T47D (cell line): ENCODE measurements at regions not wholly inside any gene's neighbourhood (a gene's known extent, or its start where the extent isn't known, plus 50 kb on each side); places are given as distances from the start of the nearest gene placed in this dataset.

ENCODE experiments used
- DNase-seq, 2 experiments: peaks; one replicate each; pipeline versions ENCODE4 v3.0.0 to v3.0.0-alpha.2; 2011 to 2012; ENCODE audit warnings: low read depth in 1 of 2, low spot score in 1 of 2
- JUND ChIP-seq: IDR thresholded peaks from 2 replicates; pipeline ENCODE4 v1.6.1; 2012; ENCODE audit warnings: low read depth
- in situ Hi-C: cut with HindIII; loops from 2 replicates; pipeline ENCODE4 v1.10.0; 2016; ENCODE audit warnings: low sequenced_read_pairs, low pct_unique_long_range_greater_than_20kb

GRCh38 chr6:124877468-124877867 lies 84.8 kb upstream of the RNF217 start:
- no peak for TF ChIP-seq JUND
- in situ Hi-C loops: no loop called here
- no peak for DNase-seq

GRCh38 chr6:124879110-124879991 lies 82.9 kb upstream of the RNF217 start:
- in situ Hi-C loops: no loop called here
- no peak for TF ChIP-seq JUND
- DNase-seq: no peak

GRCh38 chr6:124879992-124880355 lies 82.3 kb upstream of the RNF217 start:
- in situ Hi-C loops: no loop called here
- no peak for TF ChIP-seq JUND

GRCh38 chr6:124881898-124882578 lies 80.2 kb upstream of the RNF217 start:
- no peak for TF ChIP-seq JUND
- DNase-seq: peak in 1 of 2 experiments; percentile 14
- in situ Hi-C loops: no loop called here

More at GRCh38 chr6:124879992-124880355, 82.3 kb upstream of the RNF217 start:
- DNase-seq: no peak

GRCh38 chr6:124882579-124883393 lies 79.5 kb upstream of the RNF217 start:
- DNase-seq: peak in 1 of 2 experiments; percentile 3
- in situ Hi-C loops: no loop called here
- TF ChIP-seq JUND: no peak

GRCh38 chr6:124885171-124885570 lies 77.1 kb upstream of the RNF217 start:
- no peak for DNase-seq
- in situ Hi-C loops: no loop called here

GRCh38 chr6:124887872-124888580 lies 74.2 kb upstream of the RNF217 start:
- in situ Hi-C loops: no loop called here
- no peak for DNase-seq
- TF ChIP-seq JUND: no peak

More at GRCh38 chr6:124885171-124885570, 77.1 kb upstream of the RNF217 start:
- TF ChIP-seq JUND: no peak

GRCh38 chr6:124888581-124889371 lies 73.5 kb upstream of the RNF217 start:
- in situ Hi-C loops: no loop called here
- DNase-seq: no peak
- no peak for TF ChIP-seq JUND

GRCh38 chr6:124901084-124901483 lies 61.2 kb upstream of the RNF217 start:
- in situ Hi-C loops: no loop called here
- TF ChIP-seq JUND: no peak
- no peak for DNase-seq

GRCh38 chr6:124903797-124904196 lies 58.4 kb upstream of the RNF217 start:
- in situ Hi-C loops: no loop called here
- no peak for DNase-seq
- TF ChIP-seq JUND: no peak

GRCh38 chr6:124907596-124907995 lies 54.6 kb upstream of the RNF217 start:
- no peak for TF ChIP-seq JUND
- in situ Hi-C loops: no loop called here
- no peak for DNase-seq
